ENCODE measurements at regions not wholly inside any gene's neighbourhood (a gene's known extent, or its start where the extent isn't known, plus 50 kb on each side); places are given as distances from the start of the nearest gene placed in this dataset.
A peak's percentile ranks its signal among the peaks of the same experiment; 100 is the strongest.

DNA sequence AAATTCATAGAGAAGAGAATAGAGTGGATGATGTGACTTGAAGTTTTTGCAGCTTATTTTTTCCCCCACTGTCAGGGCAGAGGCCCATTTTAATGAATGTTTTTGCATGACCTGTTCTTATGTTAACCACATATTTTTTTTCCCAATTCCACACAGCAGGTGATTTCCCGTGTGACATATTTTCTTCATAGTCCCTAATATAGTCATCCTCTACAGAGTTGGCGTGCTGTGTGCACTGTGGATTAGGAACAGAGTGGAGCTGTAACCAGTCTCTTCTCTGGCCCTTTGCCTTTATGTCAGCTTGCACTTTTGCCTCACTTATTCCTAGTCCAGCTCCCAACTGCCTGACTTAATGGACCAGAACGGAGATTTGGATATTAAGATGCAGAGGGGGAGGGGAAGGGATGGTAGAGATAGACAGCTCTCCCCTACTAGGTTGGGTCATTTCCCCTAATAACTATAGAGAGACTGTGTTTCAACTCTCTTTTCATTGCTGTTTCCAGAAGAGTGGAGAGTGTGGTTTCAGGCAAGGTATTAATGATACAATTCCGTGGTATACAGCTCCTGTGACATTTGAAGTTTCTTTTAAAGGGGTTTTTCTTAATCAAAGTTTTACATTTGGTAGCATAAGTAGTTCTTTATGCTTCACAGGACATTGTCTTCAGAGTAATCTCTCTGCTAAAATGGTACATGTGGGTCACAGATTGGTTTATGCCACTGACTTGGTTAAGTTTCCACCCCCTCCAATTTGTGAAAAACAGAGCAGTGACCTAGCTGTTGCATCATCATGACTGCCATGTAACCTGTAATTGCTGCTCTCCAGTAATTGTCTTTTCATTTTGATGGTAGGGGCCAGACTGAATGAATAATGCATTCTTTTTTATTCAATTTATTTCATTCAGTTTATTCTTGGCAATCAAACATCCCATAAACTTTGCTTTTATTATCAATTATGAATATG is 161.3 kb downstream of the HAUS1 start:
- DNase-seq (ENCODE audit: low spot score) = no peak

DNA sequence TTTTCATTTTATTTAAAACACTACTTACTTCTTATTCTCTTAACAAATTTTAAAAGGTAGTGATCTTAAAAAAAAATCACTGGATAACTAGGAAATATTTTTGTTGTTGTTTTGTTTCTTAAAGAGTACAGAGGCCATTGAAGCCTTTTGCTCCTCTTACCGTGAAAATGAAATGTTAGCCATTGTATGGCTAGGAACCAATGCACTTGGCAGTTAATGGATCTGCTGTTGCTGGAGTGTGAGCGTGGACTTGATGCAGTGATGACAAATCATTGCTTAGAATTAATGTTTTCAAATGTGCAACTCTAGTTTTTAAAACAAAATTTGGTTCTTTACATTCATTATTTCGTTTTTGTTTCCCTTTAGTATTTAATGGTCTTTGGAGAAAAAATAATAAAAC is 162.3 kb downstream of the HAUS1 start:
- no peak for DNase-seq (ENCODE audit: low spot score)

DNA sequence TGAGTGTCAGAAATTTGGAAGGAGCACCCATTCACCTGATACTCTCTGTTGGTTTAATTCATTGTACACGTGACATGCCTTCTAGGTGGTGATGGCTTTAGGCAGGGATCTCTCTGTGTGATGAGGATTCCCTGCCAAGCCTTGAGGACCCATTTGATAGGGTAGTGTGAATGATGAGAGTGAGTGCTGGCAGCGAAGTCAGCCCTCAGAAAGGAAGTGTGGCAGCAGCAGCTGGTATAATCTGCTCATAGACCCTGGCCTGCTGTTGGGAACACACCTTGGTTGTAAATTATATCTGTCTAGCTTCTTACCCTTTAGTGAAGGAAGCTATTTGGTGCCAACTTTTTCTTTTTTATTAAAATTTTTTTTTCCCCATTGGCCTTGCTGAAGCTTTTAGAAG is 164.5 kb downstream of the HAUS1 start:
- DNase-seq (ENCODE audit: low spot score) = no peak

DNA sequence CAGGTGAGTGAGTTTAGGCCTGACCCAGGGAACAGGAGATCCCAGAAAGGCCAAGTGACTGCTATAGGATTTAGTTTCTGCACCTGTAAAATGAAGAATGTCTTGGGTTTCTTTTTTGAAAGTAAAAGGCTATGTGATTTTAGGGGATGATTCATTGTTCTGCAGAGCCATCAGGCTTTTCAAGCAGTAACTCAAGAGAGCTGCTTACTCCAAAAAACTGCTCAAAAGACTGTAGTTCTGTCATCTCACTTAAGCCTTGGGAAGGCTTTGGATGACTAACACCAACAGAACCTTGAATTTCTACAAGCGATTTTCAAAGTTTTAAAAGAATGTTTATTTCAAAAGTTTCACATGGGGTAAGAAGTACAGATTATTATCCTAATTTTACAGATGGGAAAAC is 165.1 kb downstream of the HAUS1 start:
- DNase-seq (ENCODE audit: low spot score) = no peak

DNA sequence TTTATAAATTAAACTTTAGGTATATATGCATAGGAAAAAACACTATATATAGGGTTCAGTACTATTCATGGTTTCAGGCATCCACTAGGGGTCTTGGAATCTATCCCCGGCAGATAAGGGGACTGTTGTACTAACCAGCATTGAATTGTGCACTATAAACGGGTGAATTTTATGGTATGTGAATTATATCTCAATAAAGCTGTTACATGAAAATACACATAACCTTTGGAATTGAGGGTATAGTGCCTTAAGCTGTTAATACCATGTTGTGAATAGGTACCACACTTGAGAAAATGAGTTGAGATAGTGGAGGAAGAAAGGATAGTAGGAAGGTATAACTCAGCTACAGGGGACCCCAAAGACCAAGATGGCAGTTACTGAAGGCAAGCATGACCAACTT is 167.3 kb downstream of the HAUS1 start:
- DNase-seq (ENCODE audit: low spot score) = no peak

DNA sequence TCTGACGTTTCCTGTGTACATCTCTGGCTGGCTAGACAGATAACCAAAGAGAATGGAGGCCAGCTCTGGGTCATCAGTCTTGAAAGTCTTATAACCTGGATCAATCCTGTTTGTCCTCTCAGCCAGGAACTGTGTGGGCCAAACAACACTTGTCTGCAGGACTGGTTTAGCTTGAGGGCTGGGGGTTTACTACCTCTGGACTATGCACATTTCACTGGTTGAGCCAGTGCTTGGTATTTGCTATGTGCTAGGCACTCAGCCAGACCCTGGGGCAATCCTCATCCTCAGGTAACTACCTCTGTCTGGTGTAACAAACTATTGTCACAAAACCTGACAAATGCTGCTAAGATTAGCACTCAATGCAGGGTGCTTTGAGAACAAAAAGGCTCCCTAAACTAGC is 169.7 kb downstream of the HAUS1 start:
- DNase-seq (ENCODE audit: low spot score) = no peak

DNA sequence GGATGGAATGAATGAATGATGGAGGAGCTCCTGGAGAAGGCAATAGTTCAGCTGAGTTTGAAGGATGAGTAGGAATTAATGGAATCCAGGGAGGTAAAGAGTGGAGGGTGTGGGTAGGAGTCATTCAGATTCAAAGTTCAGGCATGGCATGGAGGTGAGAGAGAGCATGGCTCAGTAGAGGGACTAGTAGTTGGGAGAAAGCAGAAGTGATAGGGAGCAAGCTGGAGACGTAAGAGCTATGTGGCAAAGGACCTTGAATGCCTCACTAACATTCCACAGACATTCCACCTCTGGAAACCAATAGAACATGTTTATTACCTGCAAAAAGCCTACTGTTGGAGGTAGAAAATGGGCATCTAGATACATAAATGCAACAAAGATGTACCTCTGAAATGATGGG is 170.1 kb downstream of the HAUS1 start:
- no peak for DNase-seq (ENCODE audit: low spot score)

DNA sequence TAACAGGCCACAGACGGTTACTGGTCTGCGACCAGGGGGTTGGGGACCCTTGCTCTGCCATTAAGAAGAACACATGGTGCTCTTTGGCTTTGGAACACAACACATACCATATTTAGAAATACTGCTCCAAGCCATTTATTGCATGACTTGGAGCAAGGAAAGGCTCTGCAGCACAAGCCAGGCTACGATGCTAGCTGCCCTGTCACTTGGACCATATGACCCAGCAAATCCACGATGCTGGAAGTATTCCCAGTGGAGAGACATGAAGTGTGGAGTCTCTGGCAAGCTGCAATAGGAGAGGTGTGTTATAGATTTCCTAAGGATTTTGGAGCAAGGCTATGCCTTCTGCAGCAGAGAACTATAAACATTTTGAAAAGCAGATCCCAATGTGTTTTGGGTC is 171.2 kb downstream of the HAUS1 start:
- peak; percentile 12 for DNase-seq (ENCODE audit: low spot score)

DNA sequence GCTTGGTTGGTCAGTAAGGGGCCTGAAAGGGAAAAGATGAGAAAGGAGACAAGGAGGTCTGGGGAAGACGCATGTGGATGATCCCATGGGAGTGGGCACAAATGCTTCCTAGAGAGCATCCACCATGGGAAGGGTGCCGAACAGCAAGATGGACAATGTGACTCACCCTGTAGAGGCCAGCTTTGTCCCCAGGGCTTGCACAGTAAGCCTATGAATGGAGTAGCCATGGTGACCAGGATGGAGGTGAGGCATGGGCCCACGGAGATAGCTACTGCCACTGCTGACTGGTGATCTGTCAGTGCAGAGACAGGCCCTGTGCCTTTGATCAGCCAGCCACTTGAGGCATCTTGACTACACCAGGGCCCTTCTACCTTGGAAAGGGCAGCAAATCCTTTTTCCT is 172.6 kb downstream of the HAUS1 start:
- no peak for DNase-seq (ENCODE audit: low spot score)

DNA sequence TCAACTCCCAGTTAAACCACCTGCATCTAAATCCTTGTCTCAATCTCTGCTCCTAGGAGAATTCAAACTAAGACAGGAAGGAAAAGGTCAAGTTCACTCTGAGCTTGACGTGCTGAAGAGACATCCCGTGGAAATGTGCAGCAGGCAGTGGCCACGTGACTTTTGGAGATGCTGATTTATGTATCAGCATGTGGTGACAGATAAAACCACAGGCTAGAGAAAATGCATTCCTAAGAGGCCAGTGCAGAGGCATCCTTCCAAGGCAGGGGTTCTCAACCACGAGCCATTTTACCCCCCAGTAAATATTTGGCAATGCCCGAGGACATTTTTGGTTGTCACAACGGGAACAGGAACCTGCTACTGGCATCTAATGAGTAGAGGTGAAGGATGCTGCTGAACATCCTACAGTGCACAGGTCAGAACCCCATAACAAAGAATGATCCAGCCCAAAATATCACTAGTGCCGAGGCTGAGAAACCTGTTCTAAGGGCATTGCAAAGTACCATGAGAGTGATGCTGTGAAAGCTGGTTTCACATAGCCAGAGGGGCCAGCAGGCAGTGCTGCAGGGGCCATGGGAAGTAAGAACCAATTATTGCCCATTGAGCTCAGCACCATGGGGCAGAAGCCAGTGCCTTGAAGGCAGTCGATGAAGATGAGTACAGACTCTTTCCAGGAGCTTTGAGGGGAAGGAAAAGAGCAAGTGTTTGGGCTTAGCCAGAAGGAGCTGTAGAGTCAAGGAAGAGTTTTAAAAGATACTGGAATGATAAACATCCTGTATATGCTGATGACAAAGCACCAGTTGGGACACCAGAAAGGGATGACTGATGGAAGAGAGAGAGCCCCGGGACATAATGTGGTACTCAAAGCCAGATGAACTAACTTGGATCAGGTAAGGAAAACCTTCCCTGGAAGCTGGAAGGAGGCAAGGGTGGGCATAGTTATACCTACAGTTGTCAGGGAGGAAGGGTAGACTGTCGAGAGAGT is 174.6 kb downstream of the HAUS1 start:
- no peak for DNase-seq (ENCODE audit: low spot score)

DNA sequence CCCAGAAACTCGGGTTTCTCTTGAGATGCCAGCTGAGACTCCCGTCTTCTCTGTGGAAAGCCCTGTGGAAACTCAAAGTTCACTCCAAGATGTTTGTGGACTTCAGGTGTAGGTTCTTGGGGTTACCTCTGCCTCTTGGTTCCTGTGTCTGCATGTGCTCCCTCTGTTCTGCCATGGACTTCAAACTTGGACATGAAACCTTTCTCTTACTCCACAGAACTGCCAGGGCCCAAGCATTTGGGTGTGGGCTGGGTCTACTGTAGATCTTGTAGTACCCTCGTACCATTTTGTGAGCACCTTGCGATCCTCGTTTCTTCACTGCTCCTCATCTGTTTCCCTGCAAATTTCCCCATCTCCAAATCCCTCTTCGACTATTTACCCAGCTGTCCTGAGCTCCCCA is 175.5 kb downstream of the HAUS1 start:
- DNase-seq (ENCODE audit: low spot score) = no peak

DNA sequence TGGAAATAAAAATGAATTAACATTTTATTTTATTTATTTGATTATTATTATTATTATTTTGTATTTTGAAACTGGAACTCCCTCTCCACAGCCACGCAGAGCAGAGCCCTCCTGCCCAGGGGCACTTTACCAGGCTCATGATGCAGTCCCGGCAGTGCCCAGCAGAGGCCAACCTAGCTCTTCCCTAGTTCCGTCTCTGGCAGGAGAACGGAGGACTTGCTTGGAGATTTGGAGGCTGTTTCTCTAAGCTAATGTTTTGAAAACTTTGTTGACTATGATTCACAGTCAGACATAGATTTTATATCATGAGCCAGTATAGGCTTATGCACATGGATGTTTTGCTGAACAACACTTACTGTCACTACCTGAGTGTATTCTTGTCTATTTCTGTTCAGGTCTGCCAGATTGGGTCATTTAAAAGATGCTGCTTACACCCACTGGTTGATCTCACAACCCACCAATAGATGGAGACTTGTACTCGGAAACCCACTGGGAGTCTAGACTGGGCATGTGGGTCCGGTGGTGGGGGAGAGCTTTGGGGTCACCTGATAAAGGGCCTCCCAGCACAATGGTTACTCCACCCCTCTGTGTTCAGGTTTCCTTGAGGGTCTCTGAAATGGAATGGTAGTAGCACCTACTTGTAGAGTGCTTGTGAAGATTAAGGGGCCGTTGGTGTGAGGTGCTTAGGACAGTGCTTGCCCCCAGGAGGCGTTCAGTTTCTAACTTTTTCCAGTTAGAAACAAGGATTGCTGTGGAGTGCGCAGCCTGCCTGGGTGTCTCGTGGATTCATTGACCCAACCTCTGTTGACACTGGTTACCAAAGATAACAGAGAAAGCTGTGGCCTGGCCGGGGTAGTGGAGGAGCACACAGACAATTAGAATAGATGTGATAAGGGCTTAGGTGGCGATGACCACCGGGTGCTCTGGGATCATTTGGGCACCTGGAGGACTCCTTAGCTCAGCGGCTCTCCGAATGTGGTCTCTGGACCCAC is 177.3 kb downstream of the HAUS1 start:
- DNase-seq (ENCODE audit: low spot score) = peak; percentile 70

DNA sequence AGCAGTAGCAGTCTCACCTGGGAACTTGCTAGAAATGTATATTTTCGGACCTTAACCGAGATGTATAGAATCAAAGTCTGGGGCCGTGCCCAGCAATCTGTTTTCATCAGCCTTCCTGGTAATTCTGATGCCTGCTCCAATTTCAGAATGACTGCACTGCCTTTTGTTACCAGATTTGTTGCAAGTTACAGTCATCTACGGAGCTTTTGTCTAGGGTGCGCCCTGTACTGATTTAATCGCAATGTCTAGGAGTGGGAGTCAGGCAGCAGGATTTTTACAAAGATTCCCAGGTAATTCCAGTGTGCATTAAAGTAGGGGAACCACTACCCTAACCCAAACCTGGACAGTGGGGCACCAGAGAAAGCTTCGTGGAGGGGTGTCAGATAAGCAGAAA is 178.0 kb downstream of the HAUS1 start:
- no peak for DNase-seq (ENCODE audit: low spot score)

DNA sequence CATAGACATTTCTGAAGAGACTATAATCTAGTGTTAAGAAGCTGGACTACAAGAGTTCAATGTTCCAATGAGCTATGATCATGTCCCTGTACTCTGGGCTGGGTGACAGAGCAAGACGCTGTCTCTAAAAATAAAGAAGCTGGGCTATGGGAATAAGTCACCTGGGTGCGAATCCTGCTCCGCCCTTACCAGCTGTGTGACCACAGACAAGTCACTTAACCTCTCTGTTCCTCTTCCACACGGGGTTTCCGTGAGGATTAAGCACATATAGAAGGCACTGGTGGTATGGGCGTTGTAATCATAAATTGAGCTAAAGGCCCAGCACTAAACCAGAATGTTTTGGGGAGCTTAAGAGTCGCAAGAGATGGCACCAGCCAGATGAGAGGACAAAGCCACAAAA is 178.5 kb downstream of the HAUS1 start:
- DNase-seq (ENCODE audit: low spot score) = no peak

DNA sequence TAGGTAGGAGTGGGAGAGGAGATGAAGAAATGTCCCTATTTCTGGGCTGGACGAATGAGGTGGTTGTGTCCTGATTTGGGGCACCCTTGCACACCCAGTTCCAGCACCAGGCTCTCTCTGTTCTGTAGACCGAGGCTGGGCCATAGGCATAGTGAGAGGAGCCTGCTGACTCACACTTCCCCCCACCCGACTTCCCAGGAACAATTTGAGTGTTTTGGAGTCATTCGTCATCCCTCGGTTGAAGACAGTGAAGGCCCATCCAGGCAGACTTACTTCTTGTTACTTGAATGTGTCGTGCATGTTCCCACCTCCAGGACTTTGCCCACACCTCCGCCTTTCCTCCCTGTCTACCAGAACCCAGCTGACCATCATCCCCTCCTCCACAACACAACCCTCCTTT is 179.1 kb downstream of the HAUS1 start:
- no peak for DNase-seq (ENCODE audit: low spot score)

DNA sequence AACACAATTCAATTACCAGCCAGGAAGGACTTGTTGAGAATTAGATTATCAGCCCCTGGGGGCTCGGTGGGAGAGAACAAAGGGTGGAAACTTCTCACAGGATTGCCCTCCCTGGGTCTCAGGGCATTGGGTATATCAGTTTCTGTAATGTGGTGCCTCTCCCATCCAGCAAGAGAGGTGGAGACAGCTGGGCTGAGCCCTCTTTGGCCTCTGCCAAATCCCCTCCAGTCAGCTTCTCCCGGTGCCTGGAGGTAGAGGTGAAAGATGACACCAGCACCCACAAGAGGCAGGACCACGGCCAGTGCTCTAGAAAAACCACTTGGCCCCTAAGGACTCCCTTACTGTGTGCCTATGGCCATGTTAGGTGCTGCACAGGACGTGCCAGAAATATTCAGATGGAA is 179.7 kb downstream of the HAUS1 start:
- DNase-seq (ENCODE audit: low spot score) = no peak

DNA sequence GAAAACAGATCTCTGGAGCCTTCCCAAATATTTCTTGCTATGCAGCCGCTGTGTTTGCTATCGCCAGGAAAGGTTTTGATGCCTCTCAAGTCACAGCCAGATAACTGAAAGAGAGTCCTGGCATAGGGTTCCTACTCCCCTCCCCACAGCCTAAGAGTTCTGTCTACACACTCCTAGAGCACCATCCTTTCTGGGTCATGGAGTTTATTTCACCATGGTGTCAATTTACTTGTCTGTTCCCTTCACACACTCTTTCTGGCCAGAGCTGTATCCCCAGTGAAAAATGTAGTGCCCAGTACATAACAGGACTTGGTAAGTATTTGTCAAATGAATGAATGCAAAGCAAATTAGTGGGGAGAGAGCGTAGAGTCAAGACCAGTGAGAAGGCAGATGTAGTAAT is 185.3 kb downstream of the HAUS1 start:
- DNase-seq (ENCODE audit: low spot score) = no peak

DNA sequence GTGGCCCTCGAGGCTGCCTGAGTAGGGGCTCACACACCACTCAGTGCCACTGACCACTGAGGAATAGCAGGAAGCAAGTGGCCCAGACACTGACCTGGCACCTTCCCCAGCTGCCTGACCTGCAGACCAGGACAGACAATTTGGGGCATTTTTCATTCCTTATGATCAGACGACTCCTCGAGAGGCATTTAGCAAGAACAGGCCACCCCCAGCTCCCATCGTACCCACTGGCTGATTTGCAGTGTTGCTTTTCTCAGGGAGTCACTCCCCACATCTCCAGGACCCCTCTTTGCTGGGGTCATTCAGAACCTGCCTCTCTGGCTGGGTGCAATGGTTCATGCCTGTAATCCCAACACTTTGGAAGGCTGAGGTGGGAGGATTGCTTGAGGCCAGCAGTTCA is 185.7 kb downstream of the HAUS1 start:
- DNase-seq (ENCODE audit: low spot score) = no peak

DNA sequence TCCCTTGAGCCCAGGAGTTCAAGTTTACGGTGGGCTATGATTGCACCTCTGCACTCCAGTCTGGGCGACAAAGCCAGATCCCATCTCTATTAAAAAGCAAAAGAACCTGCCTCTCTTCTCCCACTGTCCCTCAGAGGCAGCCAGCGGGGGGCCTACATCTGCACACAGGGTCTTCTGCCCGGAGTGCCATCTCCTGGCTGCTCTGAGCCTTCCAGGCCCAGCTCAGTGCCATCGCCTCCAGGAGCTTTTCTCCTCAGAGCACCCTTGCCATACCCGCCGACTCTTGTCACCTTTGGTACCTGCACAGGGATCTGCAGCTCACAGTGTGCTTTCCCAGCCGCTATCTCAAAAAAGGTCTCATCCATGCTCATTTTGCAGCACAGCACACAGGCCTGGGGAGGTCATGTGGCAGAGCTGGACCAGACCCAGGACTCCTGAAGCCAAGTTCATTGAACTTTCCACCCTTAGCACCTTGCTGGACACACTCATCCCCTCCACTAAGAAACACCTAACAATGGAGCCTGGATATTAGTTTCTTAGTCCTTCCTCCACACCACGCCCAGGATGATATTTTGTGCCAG is 186.3 kb downstream of the HAUS1 start:
- DNase-seq (ENCODE audit: low spot score) = no peak

DNA sequence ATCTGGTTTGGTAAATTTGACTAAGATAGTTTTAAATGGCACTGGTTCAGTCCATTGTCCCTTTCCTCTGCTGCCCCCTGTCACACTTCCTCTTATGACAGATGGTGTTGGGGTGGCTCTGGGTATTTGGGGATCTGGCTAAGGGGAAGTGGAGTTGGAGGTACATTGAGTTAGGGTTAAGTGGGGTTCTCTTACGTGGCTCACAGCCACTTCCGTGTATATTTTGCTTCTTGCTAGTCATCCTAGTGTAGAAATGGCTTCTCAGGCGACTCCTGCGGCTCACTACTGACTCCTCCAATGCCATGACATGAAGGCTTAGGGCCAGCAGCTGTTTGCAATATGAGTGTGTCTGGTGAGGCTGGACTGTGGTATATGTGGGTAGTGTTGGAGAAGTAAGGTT is 187.0 kb downstream of the HAUS1 start:
- no peak for DNase-seq (ENCODE audit: low spot score)

DNA sequence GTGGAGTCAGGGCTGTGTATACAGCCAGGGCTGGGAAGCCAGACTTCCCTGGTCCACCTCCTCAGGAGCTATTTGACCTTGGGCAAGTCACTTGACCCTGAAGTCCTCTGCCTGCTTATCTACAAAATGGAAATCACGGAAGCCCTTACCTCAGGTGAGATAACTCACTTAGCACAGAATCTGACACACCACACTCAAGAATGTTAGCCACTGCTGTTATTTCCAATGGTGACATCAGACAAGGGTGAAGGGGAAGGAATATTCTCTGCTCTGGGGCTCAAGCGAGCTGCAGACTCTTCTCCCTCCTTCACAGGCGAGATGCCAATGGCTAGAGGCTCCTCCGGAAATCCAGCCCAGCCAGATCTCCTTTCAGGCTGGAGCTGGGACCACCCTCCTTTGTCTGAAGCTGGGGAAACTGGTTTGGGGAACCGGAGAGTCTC is 189.6 kb downstream of the HAUS1 start:
- DNase-seq (ENCODE audit: low spot score) = no peak
